Lower leg skin (tissue), 3 donors: ENCODE measurements at regions not wholly inside any gene's neighbourhood (a gene's known extent, or its start where the extent isn't known, plus 50 kb on each side); places are given as distances from the start of the nearest gene placed in this dataset.

Source experiments
- POLR2A ChIP-seq, 2 donors: fragments of 450-650 bp; IDR thresholded peaks; one replicate each; pipeline ENCODE4 v1.6.1; 2016 to 2017; ENCODE audit warnings: antibody characterized with exemption in 2 of 2, mild to moderate bottlenecking in 1 of 2, moderate library complexity in 1 of 2
- TF ChIP-seq, protein P1 (sequence below), 3 donors: fragments of 450-650 bp; IDR thresholded peaks; one replicate each; pipeline ENCODE4 v1.5.1; 2016; ENCODE audit warnings: antibody characterized with exemption in 3 of 3, mild to moderate bottlenecking in 3 of 3, moderate library complexity in 2 of 3

DNA sequence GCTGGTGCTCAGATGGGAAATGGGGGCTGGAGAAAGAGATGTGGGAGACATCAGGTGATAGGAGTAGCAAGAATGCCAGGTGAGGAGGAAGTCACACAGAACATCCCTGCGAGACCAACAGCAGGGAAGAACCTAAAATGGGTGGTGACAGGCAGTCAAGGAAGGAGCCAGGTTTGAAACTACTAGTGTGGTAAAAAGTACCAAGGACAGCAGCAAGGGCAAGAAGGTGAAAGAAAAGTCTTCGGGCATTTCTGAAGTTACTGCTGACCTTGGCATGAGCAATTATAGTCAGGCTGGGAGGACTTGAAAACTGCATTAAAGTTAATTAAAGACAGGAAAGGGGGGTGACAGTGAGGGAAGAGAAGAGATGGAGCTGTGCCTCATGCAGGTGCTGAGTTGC, 410.4 kb downstream of the RAD51AP2 start:
- TF ChIP-seq, protein P1, sequence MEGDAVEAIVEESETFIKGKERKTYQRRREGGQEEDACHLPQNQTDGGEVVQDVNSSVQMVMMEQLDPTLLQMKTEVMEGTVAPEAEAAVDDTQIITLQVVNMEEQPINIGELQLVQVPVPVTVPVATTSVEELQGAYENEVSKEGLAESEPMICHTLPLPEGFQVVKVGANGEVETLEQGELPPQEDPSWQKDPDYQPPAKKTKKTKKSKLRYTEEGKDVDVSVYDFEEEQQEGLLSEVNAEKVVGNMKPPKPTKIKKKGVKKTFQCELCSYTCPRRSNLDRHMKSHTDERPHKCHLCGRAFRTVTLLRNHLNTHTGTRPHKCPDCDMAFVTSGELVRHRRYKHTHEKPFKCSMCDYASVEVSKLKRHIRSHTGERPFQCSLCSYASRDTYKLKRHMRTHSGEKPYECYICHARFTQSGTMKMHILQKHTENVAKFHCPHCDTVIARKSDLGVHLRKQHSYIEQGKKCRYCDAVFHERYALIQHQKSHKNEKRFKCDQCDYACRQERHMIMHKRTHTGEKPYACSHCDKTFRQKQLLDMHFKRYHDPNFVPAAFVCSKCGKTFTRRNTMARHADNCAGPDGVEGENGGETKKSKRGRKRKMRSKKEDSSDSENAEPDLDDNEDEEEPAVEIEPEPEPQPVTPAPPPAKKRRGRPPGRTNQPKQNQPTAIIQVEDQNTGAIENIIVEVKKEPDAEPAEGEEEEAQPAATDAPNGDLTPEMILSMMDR (IDR thresholded peaks at IDR 0.05), result no peak
- TF ChIP-seq POLR2A (IDR thresholded peaks at IDR 0.05), result no peak
